GM12878 (cell line): ENCODE measurements at regions not wholly inside any gene's neighbourhood (a gene's known extent, or its start where the extent isn't known, plus 50 kb on each side); places are given as distances from the start of the nearest gene placed in this dataset.

ENCODE experiments used
- ATAC-seq: fragments of 200-7000 bp; cut with Tn5 transposase; 3 replicates; pipeline ENCODE4 v1.9.1; 2020; ENCODE audit warnings: mild to moderate bottlenecking, moderate library complexity
- BruUV-seq: library from RNA; stranded (reverse); fragments of 400-500 nt; replicated peaks from 2 replicates; lab custom pipeline; 2021; lab: Mats Ljungman, UMichigan
- CTCF ChIA-PET: fragments of 300-600 bp; sonication (Branson Sonifier 250); formaldehyde crosslinking; extraction: SDS; loops from one replicate; lab custom pipeline; 2021; ENCODE audit warnings: inconsistent platforms; lab: Yijun Ruan, JAX
- POLR2A ChIA-PET: fragments of 350-600 bp; formaldehyde crosslinking; extraction: SDS; loops from one replicate; lab custom pipeline; 2021; ENCODE audit warnings: inconsistent platforms; lab: Charles Lee
- RAD21 ChIA-PET: fragments of 300-600 bp; sonication (Branson Sonifier 250); formaldehyde crosslinking; loops from one replicate; lab custom pipeline; 2023; ENCODE audit warnings: antibody characterized with exemption; ENCODE audit not compliant: unreplicated experiment; lab: Charles Lee
- SMC1A ChIA-PET: fragments of 300-600 bp; sonication (Branson Sonifier 250); formaldehyde crosslinking; loops from one replicate; lab custom pipeline; 2023; ENCODE audit not compliant: unreplicated experiment, uncharacterized antibody; lab: Charles Lee
- DNase-seq: peaks from one replicate; pipeline ENCODE4 v3.0.0-alpha.2; 2011; ENCODE audit warnings: low read depth, low spot score
- FAIRE-seq: peaks from 3 replicates; lab custom pipeline; 2011; peaks lifted over from hg19 to GRCh38; lab: Jason Lieb, UNC
- H2AFZ ChIP-seq: 2 replicates; pipeline ENCODE4 v1.6.0; 2011; ENCODE audit warnings: low read depth, low read length, control low read depth; ENCODE audit not compliant: control insufficient read depth
- H3K27ac ChIP-seq: 2 replicates; pipeline ENCODE4 v1.5.1; 2011; ENCODE audit warnings: control low read depth; ENCODE audit not compliant: control insufficient read depth, insufficient read depth
- H3K27me3 ChIP-seq, 2 experiments: replicated peaks in 1 of 2; 2 replicates each; pipeline versions ENCODE4 v1.6.0 to v1.6.1; 2011; ENCODE audit warnings: low read length in 1 of 2; ENCODE audit not compliant: control insufficient read depth in 2 of 2, insufficient read depth in 2 of 2
- H3K36me3 ChIP-seq, 2 experiments: 2 replicates each; pipeline ENCODE4 v1.5.1; 2011; ENCODE audit warnings: low read length in 1 of 2; ENCODE audit not compliant: control insufficient read depth in 2 of 2, insufficient read depth in 2 of 2
- H3K4me1 ChIP-seq: 2 replicates; pipeline ENCODE4 v1.6.1; 2011; ENCODE audit warnings: mild to moderate bottlenecking, low read length, moderate library complexity, mixed read lengths; ENCODE audit not compliant: control insufficient read depth, insufficient read depth
- H3K4me2 ChIP-seq: 2 replicates; pipeline ENCODE4 v1.6.0; 2011; ENCODE audit warnings: control low read depth; ENCODE audit not compliant: control insufficient read depth, insufficient read depth
- H3K4me3 ChIP-seq: fragments of 200-600 bp; sonication (generic); 2 replicates; pipeline ENCODE4 v1.5.1; 2016
- H3K79me2 ChIP-seq: 2 replicates; pipeline ENCODE4 v1.6.0; 2011; ENCODE audit warnings: low read length; ENCODE audit not compliant: control insufficient read depth, insufficient read depth
- H3K9ac ChIP-seq: 2 replicates; pipeline ENCODE4 v1.8.0; 2011; ENCODE audit warnings: low read length, control low read depth, mixed read lengths; ENCODE audit not compliant: control insufficient read depth, insufficient read depth
- H3K9me3 ChIP-seq: replicated peaks from 3 replicates; pipeline ENCODE4 v1.5.1; 2011; ENCODE audit warnings: mild to moderate bottlenecking, low read length; ENCODE audit not compliant: control insufficient read depth, insufficient read depth
- H4K20me1 ChIP-seq: 2 replicates; pipeline ENCODE4 v1.6.0; 2011; ENCODE audit not compliant: control insufficient read depth, insufficient read depth
- CREM ChIP-seq: IDR thresholded peaks from 2 replicates; pipeline ENCODE4 v1.6.1; 2014; ENCODE audit warnings: antibody characterized with exemption, low read depth
- EED ChIP-seq: sonication (generic); IDR thresholded peaks from 2 replicates; pipeline ENCODE4 v1.6.1; 2016; ENCODE audit warnings: antibody characterized with exemption, low read depth
- HDAC2 ChIP-seq: fragments of 200-600 bp; sonication (generic); IDR thresholded peaks from 2 replicates; pipeline ENCODE4 v1.6.1; 2017
- MEF2A ChIP-seq: IDR thresholded peaks from 2 replicates; pipeline ENCODE4 v1.6.1; 2011; ENCODE audit warnings: low read depth, mild to moderate bottlenecking, low read length, moderate library complexity; ENCODE audit not compliant: insufficient read depth
- MYC ChIP-seq: IDR thresholded peaks from 2 replicates; pipeline ENCODE4 v1.6.1; 2011; ENCODE audit warnings: mild to moderate bottlenecking, low read length, moderate library complexity, inconsistent platforms; ENCODE audit not compliant: insufficient read depth, insufficient replicate concordance, insufficient read length, severe bottlenecking
- NFYB ChIP-seq: IDR thresholded peaks from 2 replicates; pipeline ENCODE4 v1.6.1; 2011; ENCODE audit warnings: low read depth, mild to moderate bottlenecking, low read length, improper control_type of control experiment, moderate library complexity; ENCODE audit not compliant: insufficient read depth
- USF1 ChIP-seq: IDR thresholded peaks from 2 replicates; pipeline ENCODE4 v1.6.1; 2011; ENCODE audit warnings: borderline replicate concordance, low read depth, mild to moderate bottlenecking, moderate library complexity, mixed read lengths, low read length; ENCODE audit not compliant: insufficient read depth; ENCODE audit errors: extremely low read length
- WRNIP1 ChIP-seq: IDR thresholded peaks from 2 replicates; pipeline ENCODE4 v1.6.1; 2011; ENCODE audit warnings: low read depth, low read length, improper control_type of control experiment, borderline replicate concordance
- WGBS: methylation state at CpG from one replicate; pipeline ENCODE4 v1.1.6; 2016; ENCODE audit warnings: low lambda C conversion rate; ENCODE audit not compliant: insufficient replicate concordance, insufficient coverage; ENCODE audit errors: missing lambda C conversion rate; 5-methylcytosine and 5-hydroxymethylcytosine counted together
- in situ Hi-C: fragments of 300-500 bp; cut with MboI; formaldehyde crosslinking; loops from 9 replicates; pipeline ENCODE4 v1.14.3; 2018; ENCODE audit warnings: mixed read lengths
- intact Hi-C: fragments of 100-400 bp; cut with micrococcal nuclease; formaldehyde crosslinking; loops from one replicate; pipeline ENCODE4 v1.14.2; 2022; ENCODE audit not compliant: unreplicated experiment
- TF ChIP-seq, protein P1 (sequence below): fragments of 450-650 bp; IDR thresholded peaks from 2 replicates; pipeline ENCODE4 v1.6.1; 2017; ENCODE audit warnings: antibody characterized with exemption, mild to moderate bottlenecking, moderate library complexity
- TF ChIP-seq, protein P2 (sequence below): fragments of 450-650 bp; IDR thresholded peaks from 2 replicates; pipeline ENCODE4 v1.6.1; 2017; ENCODE audit warnings: mild to moderate bottlenecking, moderate library complexity

GRCh38 chr7:63072806-63073205 lies 925.8 kb upstream of the ZNF722 start:
- no peaks in the 10 kb centered on the region for H3K36me3 ChIP-seq
- TF ChIP-seq, protein P1, sequence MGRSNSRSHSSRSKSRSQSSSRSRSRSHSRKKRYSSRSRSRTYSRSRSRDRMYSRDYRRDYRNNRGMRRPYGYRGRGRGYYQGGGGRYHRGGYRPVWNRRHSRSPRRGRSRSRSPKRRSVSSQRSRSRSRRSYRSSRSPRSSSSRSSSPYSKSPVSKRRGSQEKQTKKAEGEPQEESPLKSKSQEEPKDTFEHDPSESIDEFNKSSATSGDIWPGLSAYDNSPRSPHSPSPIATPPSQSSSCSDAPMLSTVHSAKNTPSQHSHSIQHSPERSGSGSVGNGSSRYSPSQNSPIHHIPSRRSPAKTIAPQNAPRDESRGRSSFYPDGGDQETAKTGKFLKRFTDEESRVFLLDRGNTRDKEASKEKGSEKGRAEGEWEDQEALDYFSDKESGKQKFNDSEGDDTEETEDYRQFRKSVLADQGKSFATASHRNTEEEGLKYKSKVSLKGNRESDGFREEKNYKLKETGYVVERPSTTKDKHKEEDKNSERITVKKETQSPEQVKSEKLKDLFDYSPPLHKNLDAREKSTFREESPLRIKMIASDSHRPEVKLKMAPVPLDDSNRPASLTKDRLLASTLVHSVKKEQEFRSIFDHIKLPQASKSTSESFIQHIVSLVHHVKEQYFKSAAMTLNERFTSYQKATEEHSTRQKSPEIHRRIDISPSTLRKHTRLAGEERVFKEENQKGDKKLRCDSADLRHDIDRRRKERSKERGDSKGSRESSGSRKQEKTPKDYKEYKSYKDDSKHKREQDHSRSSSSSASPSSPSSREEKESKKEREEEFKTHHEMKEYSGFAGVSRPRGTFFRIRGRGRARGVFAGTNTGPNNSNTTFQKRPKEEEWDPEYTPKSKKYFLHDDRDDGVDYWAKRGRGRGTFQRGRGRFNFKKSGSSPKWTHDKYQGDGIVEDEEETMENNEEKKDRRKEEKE = no peak
- TF ChIP-seq USF1 = no peak
- CTCF ChIA-PET = no interaction called here
- in situ Hi-C loops = no loop called here
- no peaks in the 10 kb centered on the region for H3K79me2 ChIP-seq
- H3K9me3 ChIP-seq = no peaks in the 10 kb centered on the region; the same call in 2 of the 3 replicates
- no TSS peak for BruUV-seq
- no peaks in the 10 kb centered on the region for H3K27me3 ChIP-seq
- H3K4me2 ChIP-seq = no peak overlapping the region
- ATAC-seq (no peak), DNase-seq (no peak), FAIRE-seq (no peak)
- intact Hi-C loops = no loop called here
- SMC1A ChIA-PET = no interaction called here
- H3K9ac ChIP-seq = no peak overlapping the region
- no peaks in the 10 kb centered on the region for H3K4me1 ChIP-seq
- POLR2A ChIA-PET = no interaction called here
- H2AFZ ChIP-seq = no peak overlapping the region
- 5% methylated on average over 5 of the region's 5 CpGs for WGBS
- no peaks in the 10 kb centered on the region for H4K20me1 ChIP-seq
- no peak overlapping the region for H3K4me3 ChIP-seq
- RAD21 ChIA-PET = no interaction called here
- H3K27ac ChIP-seq = no peak overlapping the region

- in situ Hi-C loops = no loop called here
- H3K4me3 ChIP-seq = no peak overlapping the region
- no peaks in the 10 kb centered on the region for H3K79me2 ChIP-seq
- ChIA-PET SMC1A (no interaction called here), RAD21 (no interaction called here), POLR2A (no interaction called here), CTCF (no interaction called here)
- 21% methylated on average over 2 of the region's 2 CpGs for WGBS
- H3K36me3 ChIP-seq = no peaks in the 10 kb centered on the region
- no peak overlapping the region for H3K4me2 ChIP-seq
- no peak overlapping the region for H2AFZ ChIP-seq
- no peaks in the 10 kb centered on the region; the same call in 2 of the 3 replicates for H3K9me3 ChIP-seq
- ATAC-seq = no peak
- DNase-seq = no peak
- H3K9ac ChIP-seq = no peak overlapping the region
- H4K20me1 ChIP-seq = no peaks in the 10 kb centered on the region
- no peak overlapping the region for H3K27ac ChIP-seq
- no TSS peak for BruUV-seq
- H3K27me3 ChIP-seq = no peaks in the 10 kb centered on the region
- H3K4me1 ChIP-seq = no peaks in the 10 kb centered on the region
- intact Hi-C loops = no loop called here
- FAIRE-seq = no peak
- no peak for TF ChIP-seq MEF2A
- no peak for TF ChIP-seq CREM
- TF ChIP-seq WRNIP1 = no peak
- TF ChIP-seq NFYB = no peak
- TF ChIP-seq, protein P2, sequence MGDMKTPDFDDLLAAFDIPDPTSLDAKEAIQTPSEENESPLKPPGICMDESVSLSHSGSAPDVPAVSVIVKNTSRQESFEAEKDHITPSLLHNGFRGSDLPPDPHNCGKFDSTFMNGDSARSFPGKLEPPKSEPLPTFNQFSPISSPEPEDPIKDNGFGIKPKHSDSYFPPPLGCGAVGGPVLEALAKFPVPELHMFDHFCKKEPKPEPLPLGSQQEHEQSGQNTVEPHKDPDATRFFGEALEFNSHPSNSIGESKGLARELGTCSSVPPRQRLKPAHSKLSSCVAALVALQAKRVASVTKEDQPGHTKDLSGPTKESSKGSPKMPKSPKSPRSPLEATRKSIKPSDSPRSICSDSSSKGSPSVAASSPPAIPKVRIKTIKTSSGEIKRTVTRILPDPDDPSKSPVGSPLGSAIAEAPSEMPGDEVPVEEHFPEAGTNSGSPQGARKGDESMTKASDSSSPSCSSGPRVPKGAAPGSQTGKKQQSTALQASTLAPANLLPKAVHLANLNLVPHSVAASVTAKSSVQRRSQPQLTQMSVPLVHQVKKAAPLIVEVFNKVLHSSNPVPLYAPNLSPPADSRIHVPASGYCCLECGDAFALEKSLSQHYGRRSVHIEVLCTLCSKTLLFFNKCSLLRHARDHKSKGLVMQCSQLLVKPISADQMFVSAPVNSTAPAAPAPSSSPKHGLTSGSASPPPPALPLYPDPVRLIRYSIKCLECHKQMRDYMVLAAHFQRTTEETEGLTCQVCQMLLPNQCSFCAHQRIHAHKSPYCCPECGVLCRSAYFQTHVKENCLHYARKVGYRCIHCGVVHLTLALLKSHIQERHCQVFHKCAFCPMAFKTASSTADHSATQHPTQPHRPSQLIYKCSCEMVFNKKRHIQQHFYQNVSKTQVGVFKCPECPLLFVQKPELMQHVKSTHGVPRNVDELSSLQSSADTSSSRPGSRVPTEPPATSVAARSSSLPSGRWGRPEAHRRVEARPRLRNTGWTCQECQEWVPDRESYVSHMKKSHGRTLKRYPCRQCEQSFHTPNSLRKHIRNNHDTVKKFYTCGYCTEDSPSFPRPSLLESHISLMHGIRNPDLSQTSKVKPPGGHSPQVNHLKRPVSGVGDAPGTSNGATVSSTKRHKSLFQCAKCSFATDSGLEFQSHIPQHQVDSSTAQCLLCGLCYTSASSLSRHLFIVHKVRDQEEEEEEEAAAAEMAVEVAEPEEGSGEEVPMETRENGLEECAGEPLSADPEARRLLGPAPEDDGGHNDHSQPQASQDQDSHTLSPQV = no peak
- no peak for TF ChIP-seq EED
- TF ChIP-seq HDAC2 = no peak
- TF ChIP-seq MYC = no peak
These were observed 925.4 kb upstream of the ZNF722 start for GRCh38 chr7:63073286-63073685.
